ENCODE measurements at regions not wholly inside any gene's neighbourhood (a gene's known extent, or its start where the extent isn't known, plus 50 kb on each side); places are given as distances from the start of the nearest gene placed in this dataset.

GRCh38 chr2:6506361-6506794 is 359.3 kb downstream of the CMPK2 start:
- TF ChIP-seq CTCF (IDR thresholded peaks at IDR 0.05; ENCODE audit: insufficient read depth, low read depth, low read length), result no peak
- no peak for TF ChIP-seq EZH2 (IDR thresholded peaks at IDR 0.05; ENCODE audit: insufficient read depth, low read length)
